Uterus (tissue), 2 donors: ENCODE measurements at regions not wholly inside any gene's neighbourhood (a gene's known extent, or its start where the extent isn't known, plus 50 kb on each side); places are given as distances from the start of the nearest gene placed in this dataset.

Source experiments
- CTCF ChIP-seq, 4 experiments: fragments of 200-600 bp in 2 of 4; fragments of 450-650 bp in 2 of 4; sonication (generic) in 2 of 4; IDR thresholded peaks; one replicate each; pipeline ENCODE4 v1.5.1; 2016 to 2019; ENCODE audit warnings: antibody characterized with exemption in 4 of 4, mild to moderate bottlenecking in 2 of 4, moderate library complexity in 1 of 4
- POLR2A ChIP-seq, 2 donors: fragments of 450-650 bp; IDR thresholded peaks; one replicate each; pipeline ENCODE4 v1.6.1; 2016; ENCODE audit warnings: antibody characterized with exemption in 2 of 2, mild to moderate bottlenecking in 1 of 2, moderate library complexity in 1 of 2

GRCh38 chr20:17014756-17015366, 212.0 kb upstream of the PCSK2 start:
- no peak for TF ChIP-seq POLR2A (IDR thresholded peaks at IDR 0.05)
- no peak for TF ChIP-seq CTCF (IDR thresholded peaks at IDR 0.05)
